ENCODE measurements at regions not wholly inside any gene's neighbourhood (a gene's known extent, or its start where the extent isn't known, plus 50 kb on each side); places are given as distances from the start of the nearest gene placed in this dataset.

DNA sequence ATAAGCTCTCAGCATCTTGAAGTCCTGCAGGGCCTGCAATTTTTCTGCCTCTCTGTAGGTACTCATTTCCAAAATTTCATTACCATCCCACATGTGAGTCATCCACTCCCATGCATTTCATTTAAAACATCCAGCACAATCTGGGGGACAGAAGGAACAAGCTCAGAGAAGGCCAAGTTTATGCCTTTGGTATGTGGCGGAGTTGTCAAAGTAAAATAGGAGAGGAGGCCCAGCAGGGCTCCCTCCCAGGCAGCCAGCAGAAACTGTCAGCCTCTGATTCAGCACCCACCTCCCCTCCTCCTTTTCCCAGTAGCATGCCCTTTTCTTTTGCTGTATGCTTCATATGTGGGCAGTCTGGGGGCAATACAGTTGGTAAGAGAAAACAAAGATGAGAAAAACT lies 126.4 kb upstream of the ZNF366 start:
- Mint-ChIP-seq H3K27me3 (ENCODE audit: insufficient read depth, low read depth) (no peaks in the 10 kb centered on the region), H3K9me3 (no peaks in the 10 kb centered on the region), H3K36me3 (no peaks in the 10 kb centered on the region), H3K4me1 (peaks cover 23% of the 10 kb centered on the region), H3K27ac (no peak overlapping the region), H3K4me3 (no peak overlapping the region)
- Histone ChIP-seq H3F3A (ENCODE audit: low read depth) (no peaks in the 10 kb centered on the region), H3K4me1 (no peaks in the 10 kb centered on the region), H3K4me2 (no peak overlapping the region), H3K9me3 (ENCODE audit: low read depth) (no peaks in the 10 kb centered on the region), H3K27ac (no peak overlapping the region), H3K36me3 (no peaks in the 10 kb centered on the region), H3K27me3 (no peaks in the 10 kb centered on the region), H3K4me3 (no peak overlapping the region), H4K20me1 (ENCODE audit: low read depth) (no peaks in the 10 kb centered on the region), H2AFZ (replicated peaks) (no peak overlapping the region), H3K79me2 (ENCODE audit: low read depth) (no peaks in the 10 kb centered on the region), H3K9ac (no peak overlapping the region)
- TF ChIP-seq EZH2phosphoT487 (IDR thresholded peaks at IDR 0.05) (no peak), EZH2 (IDR thresholded peaks at IDR 0.05) (no peak)
- TF ChIP-seq, protein P1, sequence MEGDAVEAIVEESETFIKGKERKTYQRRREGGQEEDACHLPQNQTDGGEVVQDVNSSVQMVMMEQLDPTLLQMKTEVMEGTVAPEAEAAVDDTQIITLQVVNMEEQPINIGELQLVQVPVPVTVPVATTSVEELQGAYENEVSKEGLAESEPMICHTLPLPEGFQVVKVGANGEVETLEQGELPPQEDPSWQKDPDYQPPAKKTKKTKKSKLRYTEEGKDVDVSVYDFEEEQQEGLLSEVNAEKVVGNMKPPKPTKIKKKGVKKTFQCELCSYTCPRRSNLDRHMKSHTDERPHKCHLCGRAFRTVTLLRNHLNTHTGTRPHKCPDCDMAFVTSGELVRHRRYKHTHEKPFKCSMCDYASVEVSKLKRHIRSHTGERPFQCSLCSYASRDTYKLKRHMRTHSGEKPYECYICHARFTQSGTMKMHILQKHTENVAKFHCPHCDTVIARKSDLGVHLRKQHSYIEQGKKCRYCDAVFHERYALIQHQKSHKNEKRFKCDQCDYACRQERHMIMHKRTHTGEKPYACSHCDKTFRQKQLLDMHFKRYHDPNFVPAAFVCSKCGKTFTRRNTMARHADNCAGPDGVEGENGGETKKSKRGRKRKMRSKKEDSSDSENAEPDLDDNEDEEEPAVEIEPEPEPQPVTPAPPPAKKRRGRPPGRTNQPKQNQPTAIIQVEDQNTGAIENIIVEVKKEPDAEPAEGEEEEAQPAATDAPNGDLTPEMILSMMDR (IDR thresholded peaks at IDR 0.05): no peak
- no peak for DNase-seq (ENCODE audit: low spot score)

DNA sequence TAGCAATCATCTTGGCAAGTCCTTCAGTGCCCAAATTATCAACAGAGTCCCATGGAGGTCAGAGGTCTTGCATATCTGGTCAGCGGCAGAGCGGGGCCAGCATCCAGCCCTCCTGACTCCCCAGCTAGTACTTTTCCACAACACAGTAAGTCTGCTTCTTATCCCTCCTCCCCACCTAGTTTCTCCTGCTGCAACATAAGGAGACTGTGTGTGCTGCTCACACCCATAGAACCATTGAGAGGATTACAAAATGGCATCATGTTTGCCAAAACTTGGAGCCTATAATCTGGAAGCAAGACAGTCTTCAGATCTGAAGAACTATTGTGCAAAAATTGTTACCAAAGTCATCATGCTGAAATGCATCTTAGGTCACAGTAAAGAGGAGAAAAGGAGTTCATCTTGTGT lies 125.8 kb upstream of the ZNF366 start:
- TF ChIP-seq, protein P1 (IDR thresholded peaks at IDR 0.05): no peak
- TF ChIP-seq EZH2 (IDR thresholded peaks at IDR 0.05) (no peak), EZH2phosphoT487 (IDR thresholded peaks at IDR 0.05) (no peak)
- Histone ChIP-seq H3K27ac (no peak overlapping the region), H3K79me2 (ENCODE audit: low read depth) (no peaks in the 10 kb centered on the region), H3K4me3 (no peak overlapping the region), H3F3A (ENCODE audit: low read depth) (no peaks in the 10 kb centered on the region), H3K36me3 (no peaks in the 10 kb centered on the region), H3K9me3 (ENCODE audit: low read depth) (no peaks in the 10 kb centered on the region), H3K4me1 (no peaks in the 10 kb centered on the region), H3K9ac (no peak overlapping the region), H3K4me2 (no peak overlapping the region), H3K27me3 (no peaks in the 10 kb centered on the region), H4K20me1 (ENCODE audit: low read depth) (no peaks in the 10 kb centered on the region), H2AFZ (replicated peaks) (no peak overlapping the region)
- Mint-ChIP-seq H3K4me1 (peaks cover 23% of the 10 kb centered on the region), H3K4me3 (no peak overlapping the region), H3K9me3 (no peaks in the 10 kb centered on the region), H3K27me3 (ENCODE audit: insufficient read depth, low read depth) (no peaks in the 10 kb centered on the region), H3K27ac (no peak overlapping the region), H3K36me3 (no peaks in the 10 kb centered on the region)
- no peak for DNase-seq (ENCODE audit: low spot score)

DNA sequence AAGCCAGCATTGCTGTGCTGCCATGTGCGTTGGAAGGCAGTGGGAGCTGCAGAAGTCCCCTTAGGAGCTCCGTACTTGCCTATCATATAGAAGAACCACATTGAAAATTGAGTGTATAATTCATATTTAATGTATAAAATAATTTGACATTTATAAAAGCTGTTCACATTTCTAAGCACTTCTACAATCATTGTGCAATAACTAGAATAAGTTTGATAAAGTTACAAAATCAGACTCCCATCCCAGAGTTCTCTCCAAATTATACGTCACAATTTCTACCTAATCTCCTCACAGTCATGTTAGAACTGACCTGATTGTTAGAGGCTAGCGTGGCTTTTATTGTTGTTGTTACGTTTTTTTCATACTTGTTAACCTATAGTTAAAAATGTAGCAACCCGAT lies 123.5 kb upstream of the ZNF366 start:
- Histone ChIP-seq H3K9ac (no peak overlapping the region), H3K27ac (no peak overlapping the region), H4K20me1 (ENCODE audit: low read depth) (no peaks in the 10 kb centered on the region), H3K4me3 (no peak overlapping the region), H3K36me3 (no peaks in the 10 kb centered on the region), H3K27me3 (no peaks in the 10 kb centered on the region), H3K79me2 (ENCODE audit: low read depth) (no peaks in the 10 kb centered on the region), H2AFZ (replicated peaks) (no peak overlapping the region), H3F3A (ENCODE audit: low read depth) (no peaks in the 10 kb centered on the region), H3K9me3 (ENCODE audit: low read depth) (no peaks in the 10 kb centered on the region), H3K4me1 (no peaks in the 10 kb centered on the region), H3K4me2 (no peak overlapping the region)
- TF ChIP-seq, protein P1 (IDR thresholded peaks at IDR 0.05): no peak
- TF ChIP-seq EZH2phosphoT487 (IDR thresholded peaks at IDR 0.05) (no peak), EZH2 (IDR thresholded peaks at IDR 0.05) (no peak)
- Mint-ChIP-seq H3K27me3 (ENCODE audit: insufficient read depth, low read depth) (no peaks in the 10 kb centered on the region), H3K9me3 (no peaks in the 10 kb centered on the region), H3K4me1 (peaks cover 23% of the 10 kb centered on the region), H3K27ac (no peak overlapping the region), H3K36me3 (no peaks in the 10 kb centered on the region), H3K4me3 (no peak overlapping the region)
- DNase-seq (ENCODE audit: low spot score): no peak

DNA sequence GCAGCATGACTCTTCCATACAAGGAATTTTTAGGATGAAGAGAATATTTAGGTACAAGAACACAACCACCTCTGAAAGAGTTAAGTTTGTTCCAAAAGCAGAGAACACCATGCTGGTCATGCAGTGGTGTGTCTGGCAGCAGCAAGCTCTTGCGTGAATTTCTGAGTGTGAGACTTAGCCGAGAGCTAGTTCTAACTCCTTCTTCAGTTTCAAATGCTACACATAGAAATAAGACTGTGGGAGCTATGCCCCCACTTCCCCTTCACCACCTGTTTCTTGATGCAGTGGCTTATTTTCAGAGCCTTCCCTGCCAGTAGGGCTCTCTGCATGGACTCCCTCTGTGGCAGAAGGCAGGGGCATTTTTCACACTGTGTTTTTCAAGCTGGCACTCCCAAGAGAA lies 122.9 kb upstream of the ZNF366 start:
- H3K4me3 Mint-ChIP-seq: no peak overlapping the region
- no peaks in the 10 kb centered on the region for H3K4me1 ChIP-seq
- H3K9me3 Mint-ChIP-seq: no peaks in the 10 kb centered on the region
- no peak overlapping the region for H3K27ac ChIP-seq
- H3K79me2 ChIP-seq (ENCODE audit: low read depth): no peaks in the 10 kb centered on the region
- H4K20me1 ChIP-seq (ENCODE audit: low read depth): no peaks in the 10 kb centered on the region
- TF ChIP-seq, protein P1 (IDR thresholded peaks at IDR 0.05): no peak
- TF ChIP-seq EZH2 (IDR thresholded peaks at IDR 0.05): no peak
- no peak for TF ChIP-seq EZH2phosphoT487 (IDR thresholded peaks at IDR 0.05)
- H3K9ac ChIP-seq: no peak overlapping the region
- no peaks in the 10 kb centered on the region for H3F3A ChIP-seq (ENCODE audit: low read depth)
- no peaks in the 10 kb centered on the region for H3K36me3 Mint-ChIP-seq
- no peak overlapping the region for H2AFZ ChIP-seq (replicated peaks)
- H3K4me3 ChIP-seq: no peak overlapping the region
- H3K4me2 ChIP-seq: no peak overlapping the region
- no peaks in the 10 kb centered on the region for H3K9me3 ChIP-seq (ENCODE audit: low read depth)
- H3K27me3 ChIP-seq: no peaks in the 10 kb centered on the region
- peaks cover 19% of the 10 kb centered on the region for H3K4me1 Mint-ChIP-seq
- no peaks in the 10 kb centered on the region for H3K27me3 Mint-ChIP-seq (ENCODE audit: insufficient read depth, low read depth)
- DNase-seq (ENCODE audit: low spot score): no peak
- H3K27ac Mint-ChIP-seq: no peak overlapping the region
- no peaks in the 10 kb centered on the region for H3K36me3 ChIP-seq
